Right cardiac atrium (tissue), 5 donors: ENCODE measurements at regions not wholly inside any gene's neighbourhood (a gene's known extent, or its start where the extent isn't known, plus 50 kb on each side); places are given as distances from the start of the nearest gene placed in this dataset.

Experiments
- ATAC-seq, 2 donors: fragments of 200-7000 bp; cut with Tn5 transposase; one replicate each; pipeline versions ENCODE4 v1.8.0 to v1.9.1; 2020; ENCODE audit warnings: moderate library complexity in 2 of 2, mild to moderate bottlenecking in 1 of 2
- DNase-seq, 3 donors: peaks; one replicate each; pipeline ENCODE4 v3.0.0-alpha.2; 2020
- H3K27ac ChIP-seq: one replicate; pipeline ENCODE4 v1.5.1; 2013; ENCODE audit warnings: mild to moderate bottlenecking, low read length, control low read depth, moderate library complexity
- H3K27me3 ChIP-seq: one replicate; pipeline ENCODE4 v1.6.1; 2013; ENCODE audit not compliant: control insufficient read depth, insufficient read depth
- H3K4me1 ChIP-seq: one replicate; pipeline ENCODE4 v1.6.1; 2013; ENCODE audit warnings: low read length; ENCODE audit not compliant: control insufficient read depth, insufficient read depth
- H3K4me3 ChIP-seq: one replicate; pipeline ENCODE4 v1.5.1; 2013; ENCODE audit warnings: low read length, control low read depth
- H3K9me3 ChIP-seq: one replicate; pipeline ENCODE4 v1.6.1; 2013; ENCODE audit warnings: low read length; ENCODE audit not compliant: control insufficient read depth
- WGBS: extraction: QIAGEN DNeasy Blood & Tissue Kit; methylation state at CpG from one replicate; pipeline ENCODE4 v1.1.7; 2013; 5-methylcytosine and 5-hydroxymethylcytosine counted together
- intact Hi-C, 4 donors: fragments of 100-400 bp; cut with DNase I; formaldehyde crosslinking; loops; one replicate each; pipeline versions ENCODE4 v1.11.0 to v1.14.0; 2022 to 2023
- donor health status: healthy with polysubstance abuse.
- donor health status: DM: no; HTN: yes; CAD: no.
- donor health status: DM: no; HTN: no; CAD: no.
- donor health status: DM: no; HTN: yes; CAD: no; lungs with severe emphysema.
- donor health status: DM: yes; HTN: yes; CAD: no.

GRCh38 chr1:10857687-10858086 is 61.2 kb upstream of the CASZ1 start:
- intact Hi-C loops, result no loop called here
- Histone ChIP-seq H3K27ac (peak overlapping the region; percentile 48), H3K9me3 (no peaks in the 10 kb centered on the region), H3K4me3 (no peak overlapping the region), H3K4me1 (no peaks in the 10 kb centered on the region), H3K27me3 (no peaks in the 10 kb centered on the region)
- DNase-seq (peak in 1 of 3 donors; percentile 45), ATAC-seq (peak; percentile 43 to 76)
- WGBS, result 47% methylated on average over 11 of the region's 11 CpGs

GRCh38 chr1:10860218-10860617 is 63.8 kb upstream of the CASZ1 start:
- ATAC-seq (no peak), DNase-seq (peak in 1 of 3 donors; percentile 40)
- Histone ChIP-seq H3K4me3 (no peak overlapping the region), H3K27me3 (no peaks in the 10 kb centered on the region), H3K4me1 (no peaks in the 10 kb centered on the region), H3K9me3 (no peaks in the 10 kb centered on the region), H3K27ac (no peak overlapping the region)
- WGBS, result 57% methylated on average over 13 of the region's 13 CpGs
- intact Hi-C loops, result loop anchor here (5.0 to 10.0 kb wide), 4 partner anchors 68 to 345 kb away; no protein-coding TSS in a partner anchor

DNA sequence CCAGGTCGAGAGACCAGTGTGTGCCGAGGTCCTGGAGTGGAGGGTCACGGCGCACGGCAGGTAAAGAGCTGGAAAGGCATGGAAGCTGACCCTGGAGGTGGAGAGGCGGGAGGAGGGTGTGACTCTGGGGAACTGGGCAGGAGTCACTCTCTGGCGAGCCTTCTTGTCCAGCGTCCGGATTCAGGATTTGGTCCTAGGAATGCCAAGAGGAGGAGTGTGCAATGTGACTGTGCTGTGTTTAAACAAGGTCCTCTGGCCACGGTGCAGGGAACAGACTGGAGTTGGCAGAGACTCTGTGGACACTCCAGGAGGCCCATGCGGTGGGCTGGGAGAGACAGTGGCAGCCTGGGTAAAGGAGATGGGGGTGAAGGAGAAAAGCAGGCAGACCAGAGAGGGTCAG is 64.2 kb upstream of the CASZ1 start:
- Histone ChIP-seq H3K27me3 (no peaks in the 10 kb centered on the region), H3K4me3 (no peak overlapping the region), H3K4me1 (no peaks in the 10 kb centered on the region), H3K27ac (peak overlapping the region; percentile 26), H3K9me3 (no peaks in the 10 kb centered on the region)
- DNase-seq (peak in 1 of 3 donors; percentile 27), ATAC-seq (peak in 1 of 2 donors; percentile 14)
- 33% methylated on average over 11 of the region's 11 CpGs for WGBS
- intact Hi-C loops, result loop anchor here (5.0 to 10.0 kb wide), 4 partner anchors 68 to 346 kb away; no protein-coding TSS in a partner anchor

- DNase-seq, result no peak
- intact Hi-C loops, result loop anchor here (5.0 to 10.0 kb wide), 4 partner anchors 70 to 347 kb away; no protein-coding TSS in a partner anchor
- Histone ChIP-seq H3K27me3 (no peaks in the 10 kb centered on the region), H3K4me1 (no peaks in the 10 kb centered on the region), H3K4me3 (no peak overlapping the region), H3K9me3 (no peaks in the 10 kb centered on the region), H3K27ac (peak overlapping the region; percentile 2)
- 43% methylated on average over 5 of the region's 5 CpGs for WGBS
- ATAC-seq, result peak; percentile 10 to 16
Observed at GRCh38 chr1:10861822-10862221, 65.4 kb upstream of the CASZ1 start.

- no peaks in the 10 kb centered on the region for H3K4me1 ChIP-seq
- H3K9me3 ChIP-seq, result no peaks in the 10 kb centered on the region
- peak overlapping the region; percentile 46 for H3K27ac ChIP-seq
- ATAC-seq (peak; percentile 32 to 47), DNase-seq (no peak)
- intact Hi-C loops, result loop anchor here (5.0 to 10.0 kb wide), 4 partner anchors 71 to 348 kb away; no protein-coding TSS in a partner anchor
- H3K4me3 ChIP-seq, result no peak overlapping the region
- WGBS, result 44% methylated on average over 18 of the region's 18 CpGs
- no peaks in the 10 kb centered on the region for H3K27me3 ChIP-seq
Observed at GRCh38 chr1:10862743-10863335, 66.4 kb upstream of the CASZ1 start.

- H3K27me3 ChIP-seq, result no peaks in the 10 kb centered on the region
- intact Hi-C loops, result loop anchor here (5.0 to 10.0 kb wide), 4 partner anchors 72 to 349 kb away; no protein-coding TSS in a partner anchor
- ATAC-seq, result no peak
- no peaks in the 10 kb centered on the region for H3K9me3 ChIP-seq
- DNase-seq, result no peak
- H3K4me1 ChIP-seq, result no peaks in the 10 kb centered on the region
- no peak overlapping the region for H3K27ac ChIP-seq
- WGBS, result 32% methylated on average over 12 of the region's 12 CpGs
- H3K4me3 ChIP-seq, result no peak overlapping the region
Observed at GRCh38 chr1:10863886-10864285, 67.4 kb upstream of the CASZ1 start.

DNA sequence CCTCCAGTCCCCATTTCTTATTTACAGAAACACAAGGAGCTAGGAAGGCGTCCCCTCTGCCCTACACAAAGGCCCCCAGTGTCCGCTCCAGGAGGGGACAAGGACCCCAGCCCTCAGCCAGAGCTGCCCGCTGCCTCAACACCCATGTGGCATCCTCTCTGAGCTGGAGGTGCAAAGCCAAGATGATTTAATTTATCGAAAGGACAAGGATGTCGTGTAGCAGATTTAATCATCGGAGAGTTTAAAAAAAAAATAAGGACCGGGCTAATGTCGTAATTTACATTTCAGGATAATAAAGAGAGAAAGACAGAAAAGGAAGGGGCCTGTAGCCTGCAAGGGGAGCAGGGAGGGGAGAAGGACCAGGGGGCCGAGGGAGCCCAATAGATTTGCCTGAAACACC is 68.3 kb upstream of the CASZ1 start:
- Histone ChIP-seq H3K27ac (no peak overlapping the region), H3K27me3 (no peaks in the 10 kb centered on the region), H3K4me1 (no peaks in the 10 kb centered on the region), H3K4me3 (no peak overlapping the region), H3K9me3 (no peaks in the 10 kb centered on the region)
- ATAC-seq (no peak), DNase-seq (no peak)
- WGBS, result 83% methylated on average over 9 of the region's 9 CpGs
- intact Hi-C loops, result loop anchor here (5.0 to 10.0 kb wide), 7 partner anchors 72 to 367 kb away; no protein-coding TSS in a partner anchor

DNA sequence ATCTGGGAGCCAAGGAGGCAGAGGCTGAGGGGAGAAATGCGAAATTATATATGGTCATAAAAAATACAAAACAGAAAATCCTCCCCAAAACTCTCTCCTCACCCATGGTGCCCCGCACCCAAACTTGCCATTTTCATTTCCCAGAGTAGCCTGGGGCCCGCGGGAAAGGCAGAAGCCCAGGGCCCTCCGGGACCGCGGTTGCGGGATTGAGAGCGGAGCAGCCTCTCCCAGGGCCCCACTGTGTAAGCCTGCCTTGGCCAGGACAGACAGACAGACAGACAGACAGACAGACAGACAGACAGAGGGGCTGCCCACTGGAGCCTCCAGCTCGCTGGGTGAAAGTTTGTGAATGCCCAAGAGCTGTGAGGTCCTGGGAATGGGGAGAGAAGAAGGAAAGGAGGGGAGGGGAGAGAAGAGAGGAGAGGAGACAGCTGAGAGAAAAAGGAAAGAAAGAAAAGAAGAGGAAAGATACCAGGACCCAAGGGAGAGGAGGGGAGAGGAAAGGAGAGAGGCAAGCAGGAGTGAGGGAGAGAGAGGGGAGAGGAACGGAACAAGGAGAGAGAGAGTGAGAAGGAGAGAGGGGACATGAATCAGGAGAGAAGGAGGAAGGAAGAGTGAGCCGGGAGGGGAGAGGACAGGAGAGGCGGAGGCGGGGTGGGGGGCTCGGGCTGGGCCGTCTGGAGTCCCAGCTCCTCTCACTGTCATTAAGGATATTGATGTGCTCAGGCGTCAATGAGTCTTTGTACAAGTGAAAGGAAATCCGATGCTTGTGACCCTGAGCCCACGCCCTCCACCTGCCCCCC is 69.3 kb upstream of the CASZ1 start:
- no peak overlapping the region for H3K27ac ChIP-seq
- H3K4me3 ChIP-seq, result no peak overlapping the region
- no peaks in the 10 kb centered on the region for H3K4me1 ChIP-seq
- no peaks in the 10 kb centered on the region for H3K27me3 ChIP-seq
- no peak for ATAC-seq
- no peaks in the 10 kb centered on the region for H3K9me3 ChIP-seq
- DNase-seq, result no peak
- intact Hi-C loops, result loop anchor here in 3 of 4 donors (5.0 to 10.0 kb wide), 6 partner anchors 181 to 368 kb away; no protein-coding TSS in a partner anchor
- 51% methylated on average over 19 of the region's 19 CpGs for WGBS

GRCh38 chr1:10866321-10867093 is 70.1 kb upstream of the CASZ1 start:
- intact Hi-C loops, result loop anchor here in 3 of 4 donors (5.0 to 10.0 kb wide), 6 partner anchors 182 to 369 kb away; no protein-coding TSS in a partner anchor
- ATAC-seq, result peak; percentile 3 to 30
- H3K9me3 ChIP-seq, result no peaks in the 10 kb centered on the region
- H3K4me3 ChIP-seq, result peak overlapping the region; percentile 49
- DNase-seq, result no peak
- H3K4me1 ChIP-seq, result no peaks in the 10 kb centered on the region
- no peak overlapping the region for H3K27ac ChIP-seq
- no peaks in the 10 kb centered on the region for H3K27me3 ChIP-seq
- WGBS, result 8% methylated on average over 31 of the region's 31 CpGs

GRCh38 chr1:10867138-10867721 is 70.8 kb upstream of the CASZ1 start:
- H3K9me3 ChIP-seq, result no peaks in the 10 kb centered on the region
- H3K27ac ChIP-seq, result no peak overlapping the region
- H3K4me1 ChIP-seq, result no peaks in the 10 kb centered on the region
- peak; percentile 57 to 88 (median 84) for DNase-seq
- peak overlapping the region; percentile 49 for H3K4me3 ChIP-seq
- H3K27me3 ChIP-seq, result no peaks in the 10 kb centered on the region
- 2% methylated on average over 54 of the region's 54 CpGs for WGBS
- peak; percentile 68 to 81 for ATAC-seq
- intact Hi-C loops, result loop anchor here in 3 of 4 donors (5.0 to 10.0 kb wide), 6 partner anchors 182 to 370 kb away; no protein-coding TSS in a partner anchor
